Endothelial cell of hepatic sinusoid (primary cell): ENCODE measurements at regions not wholly inside any gene's neighbourhood (a gene's known extent, or its start where the extent isn't known, plus 50 kb on each side); places are given as distances from the start of the nearest gene placed in this dataset.

Experiments used
- in situ Hi-C: cut with HindIII; loops from 2 replicates; pipeline ENCODE4 v1.10.0; 2017; ENCODE audit warnings: low sequenced_read_pairs

- in situ Hi-C loops: no loop called here
Observed at GRCh38 chr13:31049833-31050232, 111.9 kb downstream of the HSPH1 start.

- in situ Hi-C loops: no loop called here
Observed at GRCh38 chr13:31049083-31049482, 112.6 kb downstream of the HSPH1 start.

GRCh38 chr13:31048521-31048920, 113.2 kb downstream of the HSPH1 start:
- in situ Hi-C loops: no loop called here

GRCh38 chr13:31046711-31047279, 114.3 kb downstream of the TEX26 start:
- in situ Hi-C loops: no loop called here

DNA sequence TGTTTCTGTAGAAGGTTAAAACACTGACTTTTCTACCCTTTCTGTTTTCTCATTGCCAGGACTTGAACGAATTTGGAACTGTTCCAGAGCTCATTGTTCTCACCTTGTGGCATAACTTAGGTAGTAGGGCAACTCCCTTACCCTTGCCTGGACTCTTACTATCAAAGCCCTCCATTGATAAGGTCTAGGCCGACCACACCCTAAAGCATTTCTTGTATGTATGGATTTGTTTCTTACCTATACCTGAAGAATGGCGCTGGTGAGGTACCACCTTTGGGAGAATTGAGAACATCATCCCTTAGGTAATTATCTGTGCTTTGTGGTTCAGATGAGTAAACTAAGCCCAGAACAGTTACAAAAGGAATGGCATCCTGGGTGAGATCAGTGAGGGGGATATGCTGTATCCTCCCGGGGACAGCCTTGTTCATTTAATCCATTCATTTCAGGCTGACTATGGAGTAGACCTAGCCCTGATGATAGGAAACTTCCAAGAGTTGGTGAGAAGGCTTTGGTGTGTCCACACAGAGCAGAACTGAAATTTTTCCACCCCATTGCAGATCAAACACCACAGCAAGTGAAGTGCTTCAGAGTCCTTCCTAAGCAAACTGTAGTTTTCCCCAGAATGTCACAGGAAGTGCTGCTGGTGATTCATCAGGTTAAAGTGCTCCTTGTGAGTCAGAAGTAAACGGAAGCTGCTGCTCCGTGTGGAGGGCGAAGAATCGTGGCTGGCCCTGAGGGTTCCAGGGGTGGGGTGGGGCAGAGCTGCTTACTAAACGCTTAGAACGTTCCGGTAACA, 113.0 kb downstream of the TEX26 start:
- in situ Hi-C loops: no loop called here

DNA sequence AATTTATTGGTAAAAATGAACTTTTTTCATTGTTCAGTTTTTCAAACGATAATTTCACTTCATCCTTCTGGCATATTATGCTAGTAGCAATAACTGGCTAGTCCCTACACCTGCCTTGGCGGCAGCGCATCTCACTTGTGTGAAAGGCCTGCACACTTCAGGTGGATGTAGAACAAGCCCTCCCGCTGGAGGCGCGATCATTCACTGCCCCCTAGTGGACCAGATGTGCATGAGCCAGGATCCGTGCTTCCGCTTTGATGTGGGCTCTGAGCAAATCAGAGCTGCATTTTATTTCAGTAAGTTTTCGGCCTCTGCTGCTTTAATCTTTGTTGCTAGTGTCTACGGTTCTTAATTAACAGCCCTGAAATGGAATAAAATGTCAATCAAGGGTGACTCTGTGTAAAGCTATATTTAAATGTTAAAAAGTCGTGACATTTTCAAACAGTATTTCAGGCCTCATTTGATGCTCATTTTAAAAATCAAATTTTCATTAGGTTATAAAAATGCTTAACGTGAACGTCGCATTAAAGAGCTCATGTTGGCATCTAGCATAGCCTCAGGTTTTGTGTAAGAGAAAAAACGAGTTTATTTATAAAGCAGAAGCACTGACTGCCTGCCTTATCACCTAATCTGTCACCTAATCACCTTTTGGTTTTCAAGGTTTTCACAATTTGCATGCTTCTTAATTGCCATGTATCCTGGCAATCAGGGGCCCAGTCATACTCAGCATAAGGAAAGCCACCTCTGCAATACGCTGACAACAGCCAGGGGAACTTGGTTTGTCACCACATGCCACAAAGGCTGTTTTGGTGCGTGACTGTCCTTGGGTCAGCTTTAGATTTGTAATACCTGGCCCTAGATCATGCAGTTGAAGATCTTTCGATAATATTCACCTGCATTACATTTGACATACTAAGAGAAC, 112.2 kb downstream of the TEX26 start:
- in situ Hi-C loops: no loop called here

GRCh38 chr13:31043957-31044356, 111.5 kb downstream of the TEX26 start:
- in situ Hi-C loops: no loop called here

DNA sequence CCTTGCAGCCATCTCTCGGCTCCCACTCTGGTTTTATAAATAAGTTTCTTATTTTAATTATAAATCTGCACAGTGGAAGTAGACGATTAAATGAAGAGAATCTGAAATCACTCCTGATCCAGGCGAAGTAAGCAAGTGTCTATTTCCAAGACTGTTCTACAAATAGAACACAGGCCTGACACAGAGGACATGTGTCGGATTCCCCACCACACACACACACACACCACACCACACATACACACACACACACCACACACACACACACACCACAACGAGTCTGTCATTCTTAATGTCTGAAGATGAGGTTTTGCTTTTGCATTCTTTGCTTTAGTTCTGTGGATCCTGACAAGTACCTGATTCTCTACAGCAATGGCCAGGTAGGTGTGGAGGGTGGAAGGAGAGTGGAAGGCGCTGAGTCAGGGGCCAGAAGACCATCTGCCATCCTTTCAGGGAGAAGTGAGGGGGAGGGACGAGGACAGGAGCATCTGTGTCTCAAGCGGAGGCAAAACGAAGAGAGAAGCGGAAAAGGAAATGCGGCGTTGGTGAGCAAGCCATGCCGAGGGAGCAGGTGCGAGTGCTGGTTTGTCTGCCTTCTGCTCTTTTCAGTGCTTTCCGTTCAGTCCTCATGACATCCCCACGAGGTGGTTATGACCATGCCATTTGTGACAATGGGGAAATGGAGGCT, 110.2 kb downstream of the TEX26 start:
- in situ Hi-C loops: no loop called here

- in situ Hi-C loops: no loop called here
Observed at GRCh38 chr13:31042049-31042448, 109.6 kb downstream of the TEX26 start.

DNA sequence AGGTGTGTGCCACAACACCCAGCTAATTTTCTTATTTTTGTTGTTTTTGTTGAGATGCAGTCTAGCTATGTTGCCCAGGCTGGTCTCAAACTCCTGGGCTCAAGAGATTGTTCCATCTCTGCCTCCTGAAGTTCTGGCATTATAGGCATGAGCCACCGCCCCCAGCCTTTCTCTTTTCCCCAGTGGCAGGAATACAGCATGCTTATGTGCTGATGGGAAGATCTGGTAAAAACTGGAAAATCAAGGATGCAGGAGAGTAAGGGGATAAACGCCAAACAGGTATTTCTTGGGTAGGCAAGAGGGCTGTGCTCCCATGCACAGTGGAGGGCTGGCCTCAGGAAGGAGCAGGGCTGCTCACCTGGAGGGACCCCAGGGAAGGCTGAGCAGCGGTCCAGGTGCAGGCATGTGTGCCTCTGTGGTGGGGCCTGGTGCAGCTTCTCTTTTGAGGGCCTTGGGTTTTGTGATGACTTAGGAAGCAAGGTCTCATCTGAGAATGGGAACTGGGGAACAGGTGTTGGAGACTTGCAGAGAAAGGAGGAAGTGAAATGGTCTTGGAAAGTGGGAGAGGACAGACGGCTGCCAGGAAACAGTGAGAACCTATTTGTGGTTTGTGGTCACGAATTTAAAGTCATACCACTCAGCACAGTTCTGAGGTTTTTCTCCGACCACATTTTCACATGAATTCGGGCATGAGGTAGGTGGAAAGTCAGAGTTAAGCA, 106.5 kb downstream of the TEX26 start:
- in situ Hi-C loops: no loop called here

DNA sequence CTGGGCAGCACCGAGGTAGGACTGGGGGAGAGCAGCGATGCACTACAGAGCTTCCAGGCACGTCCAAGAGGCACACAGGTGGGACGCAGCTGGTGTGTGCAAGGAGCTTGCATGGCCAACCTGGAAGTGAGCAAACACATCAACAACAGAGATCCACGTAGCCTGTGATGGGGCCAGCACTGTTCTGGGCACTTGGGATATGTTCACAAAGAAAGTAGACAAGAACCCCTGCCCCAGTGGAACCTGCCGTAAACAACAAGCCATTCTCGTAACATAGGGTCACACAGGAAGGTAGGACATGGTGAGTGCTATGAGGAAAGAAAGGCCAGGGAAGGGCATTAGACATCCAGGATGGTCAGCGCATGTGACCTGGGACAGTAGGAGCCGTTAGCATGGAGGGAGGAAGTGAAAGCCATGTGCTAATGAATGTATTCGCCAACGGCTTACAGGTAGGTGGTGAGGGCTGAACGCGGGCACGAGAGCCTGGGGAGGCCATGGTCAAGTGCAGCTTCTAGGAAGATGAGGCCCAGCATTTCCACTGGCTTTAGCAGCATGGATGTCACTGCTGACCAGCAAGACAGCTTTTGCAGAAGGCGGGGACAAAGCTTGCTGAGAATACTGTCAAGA, 105.5 kb downstream of the TEX26 start:
- in situ Hi-C loops: no loop called here

DNA sequence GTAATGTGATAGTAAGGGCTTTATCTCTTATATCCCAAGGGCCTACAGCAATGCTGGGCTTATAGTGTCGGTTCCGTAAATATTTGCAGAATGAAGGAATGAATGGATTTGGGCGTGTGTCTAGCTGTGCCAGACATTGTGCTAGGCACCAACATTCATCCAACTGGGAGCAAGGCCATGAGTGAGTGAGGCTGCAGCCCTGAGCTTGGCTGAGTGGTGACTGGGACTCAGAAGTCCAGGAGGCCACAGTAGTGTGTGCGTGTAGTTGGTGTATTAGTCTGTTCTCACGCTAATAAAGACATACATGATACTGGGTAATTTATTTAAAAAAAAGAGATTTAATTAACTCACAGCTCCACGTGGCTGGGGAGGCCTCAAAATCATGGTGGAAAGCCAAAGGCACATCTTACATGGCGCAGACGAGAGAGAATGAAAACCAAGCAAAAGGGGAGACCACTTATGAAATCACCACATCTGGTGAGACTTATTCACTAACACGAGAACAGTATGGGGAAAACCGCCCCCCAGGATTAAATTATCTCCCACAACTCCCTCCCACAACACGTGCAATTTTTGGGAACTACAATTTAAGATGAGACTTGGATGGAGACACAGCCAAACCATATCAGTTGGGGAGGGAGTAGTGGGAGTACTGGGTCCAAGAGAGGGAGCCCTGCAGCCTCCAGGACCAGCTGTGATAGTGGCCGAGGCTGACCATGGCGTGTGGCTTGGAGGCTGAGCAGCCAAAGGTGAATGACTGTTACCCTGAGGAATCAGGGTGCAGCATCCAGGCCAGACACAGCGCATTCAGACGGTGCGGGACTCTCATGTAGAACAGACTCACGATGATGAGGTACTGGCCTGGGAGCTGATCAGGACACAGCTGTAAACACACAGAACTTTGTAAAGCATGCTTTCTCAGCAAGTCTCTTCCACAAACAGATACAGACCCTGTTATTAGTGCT, 104.6 kb downstream of the TEX26 start:
- in situ Hi-C loops: no loop called here

GRCh38 chr13:31035185-31035965, 102.9 kb downstream of the TEX26 start:
- in situ Hi-C loops: no loop called here

GRCh38 chr13:31032528-31033113, 100.2 kb downstream of the TEX26 start:
- in situ Hi-C loops: no loop called here

DNA sequence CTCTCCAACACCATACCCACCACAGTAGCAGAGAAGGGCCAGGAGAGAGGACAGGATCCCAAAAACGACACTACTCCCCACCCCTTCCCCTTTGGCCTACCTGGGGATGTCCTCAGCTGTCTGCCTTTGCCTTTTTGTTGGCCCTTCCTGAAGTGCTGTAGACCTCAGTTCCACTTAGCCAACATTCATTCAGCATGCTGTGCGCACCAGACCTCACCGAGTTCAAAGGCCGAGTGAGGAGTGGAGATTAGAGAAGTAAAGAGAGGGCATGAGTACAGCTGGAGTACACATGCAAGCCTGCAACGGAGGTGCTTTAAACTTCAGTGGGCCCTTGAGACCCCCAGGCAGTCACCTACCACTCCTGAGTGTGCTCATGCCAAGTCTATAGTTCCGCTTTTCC, 99.0 kb downstream of the TEX26 start:
- in situ Hi-C loops: no loop called here

DNA sequence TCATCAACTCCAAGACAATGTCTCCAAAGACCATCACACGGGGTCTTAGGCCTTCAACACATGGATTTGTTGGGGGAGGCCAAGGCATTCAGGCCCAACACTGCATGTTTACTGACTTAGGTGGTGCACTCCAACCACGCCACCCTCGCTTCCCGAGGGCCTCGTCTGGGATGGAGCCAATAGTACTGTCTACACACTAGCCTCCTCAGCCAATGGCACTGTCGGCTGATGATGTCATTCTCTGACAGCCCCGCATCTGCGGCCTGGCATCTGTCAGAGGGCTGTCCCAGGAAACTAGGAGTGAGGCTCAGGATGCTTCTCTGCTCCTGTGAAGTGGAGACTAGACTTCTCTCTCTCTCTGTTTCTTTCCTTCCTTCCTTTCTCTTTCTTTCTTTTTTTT, 96.6 kb downstream of the TEX26 start:
- in situ Hi-C loops: loop anchor here (5.0 kb wide), 1 partner anchor 222 kb away; no protein-coding TSS in a partner anchor

DNA sequence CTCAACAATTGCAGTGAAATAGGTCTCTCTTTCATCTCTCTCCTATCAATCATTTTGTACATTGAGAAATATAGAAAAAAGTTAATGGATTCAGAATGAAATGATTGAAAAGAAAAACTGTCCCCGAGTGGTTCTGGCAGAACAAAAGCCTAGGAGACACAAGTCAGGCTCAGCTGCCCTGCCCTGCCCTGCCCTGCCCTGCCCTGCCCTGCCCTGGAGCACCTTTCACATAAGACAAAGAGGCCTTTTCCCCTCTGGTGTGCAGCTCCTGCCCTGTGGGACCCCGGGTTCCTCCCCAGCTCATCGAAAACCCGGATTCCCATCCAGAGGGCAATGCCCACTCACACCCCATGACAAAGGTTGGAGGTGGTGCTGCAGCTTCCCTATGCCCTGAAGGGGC, 94.7 kb downstream of the TEX26 start:
- in situ Hi-C loops: loop anchor here (5.0 kb wide), 1 partner anchor 220 kb away; no protein-coding TSS in a partner anchor
